Posterior cingulate gyrus (tissue), 11 donors: ENCODE measurements at regions not wholly inside any gene's neighbourhood (a gene's known extent, or its start where the extent isn't known, plus 50 kb on each side); places are given as distances from the start of the nearest gene placed in this dataset.

Experiments used
- DNase-seq, 10 donors: peaks; one replicate each; pipeline versions ENCODE4 v3.0.0 to v3.0.0-alpha.2; 2020 to 2021; ENCODE audit warnings: mixed read lengths in 3 of 10
- intact Hi-C: fragments of 100-400 bp; cut with DNase I; formaldehyde crosslinking; loops from one replicate; pipeline ENCODE4 v1.15.1; 2023

DNA sequence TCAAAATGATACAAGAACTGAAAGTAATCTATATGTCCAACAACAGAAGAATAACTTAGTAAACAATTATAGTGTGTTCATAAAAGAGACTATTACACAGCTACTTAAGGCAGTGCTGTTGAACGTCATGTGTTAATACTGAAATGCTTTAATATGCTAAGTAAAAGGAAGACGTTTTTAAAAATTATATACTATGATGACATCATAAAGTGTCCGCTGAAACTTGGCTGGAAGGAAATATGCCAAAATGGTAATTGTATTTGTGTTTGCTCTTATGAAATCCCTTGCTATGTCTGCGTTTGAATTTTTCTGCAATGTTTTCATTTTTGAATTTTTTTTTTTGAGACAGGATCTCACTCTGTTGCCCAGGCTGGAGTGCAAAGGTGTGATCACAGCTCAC is 679.3 kb downstream of the DHX35 start:
- DNase-seq = no peak
- intact Hi-C loops = no loop called here

GRCh38 chr20:39640147-39640546 is 678.0 kb downstream of the DHX35 start:
- no peak for DNase-seq
- intact Hi-C loops = no loop called here

GRCh38 chr20:39638731-39639130 is 676.6 kb downstream of the DHX35 start:
- no peak for DNase-seq
- intact Hi-C loops = no loop called here

DNA sequence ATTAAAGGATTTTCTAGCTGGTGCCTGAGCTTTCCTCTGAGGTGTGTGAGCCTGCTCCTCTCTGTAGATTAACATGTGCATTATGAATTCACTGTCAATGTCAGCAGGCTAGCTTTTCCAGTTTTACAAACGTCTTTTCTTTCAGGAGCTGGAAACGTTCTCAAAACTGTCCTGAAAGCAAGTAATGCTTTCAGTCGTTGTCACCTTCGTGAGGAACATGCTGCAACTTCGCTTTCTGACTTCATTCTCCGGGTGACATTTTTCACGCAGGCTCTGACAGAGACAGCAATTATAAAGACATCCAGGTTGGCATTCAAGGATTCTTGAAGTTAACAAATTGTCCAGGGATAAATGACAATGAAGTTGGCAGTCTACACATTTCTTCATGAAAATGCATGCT is 671.5 kb downstream of the DHX35 start:
- intact Hi-C loops = no loop called here
- no peak for DNase-seq

- no peak for DNase-seq
- intact Hi-C loops = no loop called here
These were observed 670.6 kb downstream of the DHX35 start for GRCh38 chr20:39632757-39633156.

- intact Hi-C loops = no loop called here
- DNase-seq = no peak
These were observed 670.0 kb downstream of the DHX35 start for GRCh38 chr20:39632176-39632575.

- intact Hi-C loops = no loop called here
- no peak for DNase-seq
These were observed 669.4 kb downstream of the DHX35 start for GRCh38 chr20:39631557-39631956.

- intact Hi-C loops = no loop called here
- no peak for DNase-seq
These were observed 668.2 kb downstream of the DHX35 start for GRCh38 chr20:39630215-39630908.

DNA sequence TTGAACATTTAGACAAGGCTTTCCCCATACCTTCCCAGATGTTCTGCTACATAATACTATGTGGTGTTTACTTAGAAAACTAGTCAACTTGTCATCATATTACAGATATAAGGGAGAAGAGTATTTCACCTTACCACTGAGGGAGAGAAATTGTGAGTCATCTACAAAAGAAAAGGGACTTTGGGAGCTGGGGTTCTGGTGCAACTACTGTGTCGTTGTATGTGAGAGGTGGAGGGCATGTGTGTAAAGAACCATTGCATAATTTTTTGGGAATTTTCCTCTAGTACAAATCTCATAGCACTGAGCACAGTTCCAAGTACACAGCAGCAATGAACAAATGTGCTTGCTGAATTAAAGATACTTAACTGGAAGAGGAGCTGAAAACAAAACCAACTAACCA is 665.6 kb downstream of the DHX35 start:
- intact Hi-C loops = no loop called here
- no peak for DNase-seq

- intact Hi-C loops = no loop called here
- DNase-seq = no peak
These were observed 662.2 kb downstream of the DHX35 start for GRCh38 chr20:39624316-39624715.

DNA sequence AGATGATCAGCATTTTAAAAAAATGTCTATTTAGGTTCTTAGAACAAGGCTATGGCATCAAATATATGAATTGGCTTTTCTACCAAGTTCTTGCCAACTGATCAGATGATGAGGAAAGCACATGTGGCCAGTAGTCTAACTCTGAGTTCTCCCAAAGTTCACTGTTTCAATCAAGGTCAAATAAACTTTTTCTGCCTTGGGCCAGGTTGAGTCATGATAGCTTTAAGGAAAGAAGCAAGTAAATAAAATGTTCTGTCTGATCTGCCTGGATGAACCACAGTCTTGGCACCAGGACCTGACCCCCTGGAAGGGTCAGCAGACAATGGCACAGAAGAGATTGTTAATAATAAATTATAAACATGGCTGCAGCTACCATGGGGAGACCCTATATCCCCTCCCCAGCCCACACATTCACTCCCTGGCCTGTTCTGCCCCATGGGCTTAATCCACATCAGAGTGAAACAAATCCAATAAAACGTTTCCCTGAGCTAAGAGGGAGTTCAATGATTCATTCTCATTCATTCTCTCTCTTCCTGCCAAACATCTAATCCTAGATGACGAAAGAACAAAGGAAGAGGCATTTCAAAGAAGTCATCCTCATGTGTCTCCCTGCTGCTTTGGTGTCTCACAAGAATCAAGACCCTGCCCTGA is 661.6 kb downstream of the DHX35 start:
- intact Hi-C loops = no loop called here
- no peak for DNase-seq

- DNase-seq = no peak
- intact Hi-C loops = no loop called here
These were observed 657.2 kb downstream of the DHX35 start for GRCh38 chr20:39619271-39619785.

- intact Hi-C loops = no loop called here
- DNase-seq = no peak
These were observed 649.8 kb downstream of the DHX35 start for GRCh38 chr20:39611901-39612300.

DNA sequence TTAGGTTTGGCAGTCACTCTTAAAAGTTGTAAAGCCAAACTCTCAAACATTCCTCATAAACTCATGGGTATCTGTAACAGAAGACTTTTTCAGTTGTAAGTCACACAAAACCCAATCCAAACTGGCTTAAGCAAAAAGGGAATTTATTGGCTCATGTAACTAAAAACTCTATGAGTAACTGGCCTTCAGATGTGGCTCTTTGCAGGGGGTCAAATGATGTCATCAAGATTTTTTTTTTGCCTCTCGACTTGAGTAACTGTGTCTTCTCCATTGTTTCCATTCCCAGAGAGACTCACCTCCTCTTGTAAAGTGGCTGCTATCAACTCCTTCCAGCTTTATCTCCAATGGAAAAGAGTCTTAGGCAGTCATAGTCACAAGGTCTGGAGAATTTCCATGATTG is 645.0 kb downstream of the DHX35 start:
- no peak for DNase-seq
- intact Hi-C loops = no loop called here

DNA sequence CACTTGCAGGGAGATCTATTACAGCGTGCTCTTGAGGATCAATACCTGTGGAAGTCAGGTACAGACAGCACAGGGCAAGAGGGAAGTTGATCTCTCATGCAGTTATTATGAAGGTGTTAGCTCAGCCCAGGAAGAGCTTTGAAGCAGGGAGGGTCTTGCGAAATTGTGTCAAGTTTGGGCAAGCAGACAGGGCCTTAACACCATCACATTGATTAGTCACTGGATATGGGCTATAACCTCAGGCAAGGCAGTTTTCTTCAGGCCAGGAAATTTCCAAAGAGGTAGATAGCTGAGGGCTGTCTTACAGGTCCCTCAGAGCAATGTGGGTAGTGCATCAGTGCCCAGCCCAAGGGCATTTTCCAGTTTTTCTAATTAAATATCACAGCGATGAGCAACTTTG is 643.8 kb downstream of the DHX35 start:
- intact Hi-C loops = no loop called here
- DNase-seq = no peak

- DNase-seq = no peak
- intact Hi-C loops = no loop called here
These were observed 643.2 kb downstream of the DHX35 start for GRCh38 chr20:39605361-39605760.

DNA sequence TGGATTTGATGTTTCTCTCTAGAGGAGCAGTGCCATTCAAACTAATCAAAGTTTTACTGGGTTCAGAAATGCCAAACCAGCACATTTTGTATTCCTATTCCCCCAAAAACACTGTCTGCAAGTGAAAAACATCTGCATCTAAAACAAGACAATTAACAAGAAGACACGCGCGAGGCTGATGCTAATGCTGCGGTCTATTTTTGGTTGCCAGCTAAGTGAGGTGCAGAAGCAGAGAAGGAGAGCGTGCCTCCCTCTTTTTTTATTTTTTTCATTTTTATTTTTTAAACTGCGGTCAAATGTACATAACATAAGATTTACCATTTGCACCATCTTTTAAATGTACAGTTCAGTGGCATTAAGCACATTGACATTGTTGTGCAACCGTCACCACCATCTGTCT is 641.1 kb downstream of the DHX35 start:
- peak in 3 of 10 donors; percentile 6 to 68 (median 7) for DNase-seq
- intact Hi-C loops = no loop called here

DNA sequence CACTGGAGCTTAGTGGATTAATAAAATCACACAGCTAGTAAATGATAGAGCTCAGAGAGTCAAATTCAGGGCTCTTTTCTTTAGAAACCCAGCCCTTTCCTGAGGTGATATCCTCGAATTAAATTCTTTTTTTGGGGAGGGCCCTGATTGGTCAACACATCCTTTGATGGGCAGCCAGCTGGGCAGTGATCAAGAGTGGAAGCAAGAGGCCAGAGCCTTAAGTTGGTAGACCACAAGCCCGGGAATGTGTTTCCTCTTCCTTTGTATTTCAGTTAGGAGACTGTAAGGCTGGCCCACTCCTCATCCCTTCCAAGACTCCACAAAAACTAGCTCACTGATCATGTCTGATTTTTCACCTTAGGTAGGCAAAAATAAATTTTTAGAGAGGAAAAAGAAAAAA is 640.5 kb downstream of the DHX35 start:
- intact Hi-C loops = no loop called here
- DNase-seq = no peak

GRCh38 chr20:39600871-39601270 is 638.7 kb downstream of the DHX35 start:
- intact Hi-C loops = no loop called here
- no peak for DNase-seq

GRCh38 chr20:39600156-39600555 is 638.0 kb downstream of the DHX35 start:
- DNase-seq = no peak
- intact Hi-C loops = no loop called here

DNA sequence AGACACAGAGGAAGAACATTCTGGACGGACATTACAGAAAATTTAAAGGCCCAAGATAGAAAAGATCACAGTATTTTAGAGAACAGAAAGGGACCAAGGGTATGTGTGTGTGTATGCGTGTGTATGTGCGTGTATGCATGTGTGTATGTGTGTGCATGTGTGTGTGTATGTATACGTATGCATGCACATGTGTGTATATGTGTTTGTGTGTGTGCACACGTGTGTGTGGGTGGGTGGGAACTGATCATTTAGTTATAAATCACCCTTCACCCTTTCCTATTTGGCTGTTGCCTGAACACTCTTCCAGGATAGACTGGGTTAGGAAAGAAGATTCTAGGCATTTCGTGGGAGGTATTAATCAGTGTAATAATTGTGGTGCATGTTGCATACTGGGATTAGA is 634.4 kb downstream of the DHX35 start:
- intact Hi-C loops = no loop called here
- no peak for DNase-seq

GRCh38 chr20:39592371-39592770 is 630.2 kb downstream of the DHX35 start:
- intact Hi-C loops = no loop called here
- DNase-seq = no peak
